Ectodermal cell (in vitro differentiated cells): ENCODE measurements at regions not wholly inside any gene's neighbourhood (a gene's known extent, or its start where the extent isn't known, plus 50 kb on each side); places are given as distances from the start of the nearest gene placed in this dataset.

Experiments
- H3K27ac ChIP-seq: 2 replicates; pipeline ENCODE4 v1.7.0; 2013; ENCODE audit warnings: mild to moderate bottlenecking, low read depth, low read length; ENCODE audit not compliant: insufficient read depth, poor library complexity, severe bottlenecking
- H3K27me3 ChIP-seq: 2 replicates; pipeline ENCODE4 v1.7.0; 2013; ENCODE audit warnings: mild to moderate bottlenecking, low read length; ENCODE audit not compliant: insufficient read depth, control insufficient read depth, poor library complexity, severe bottlenecking
- H3K36me3 ChIP-seq: one replicate; pipeline ENCODE4 v1.7.0; 2013; ENCODE audit warnings: low read length; ENCODE audit not compliant: control insufficient read depth, insufficient read depth
- H3K4me1 ChIP-seq: one replicate; pipeline ENCODE4 v1.7.0; 2013; ENCODE audit warnings: low read length; ENCODE audit not compliant: control insufficient read depth, insufficient read depth
- H3K4me3 ChIP-seq: 2 replicates; pipeline ENCODE4 v1.7.0; 2013; ENCODE audit warnings: low read depth, low read length, control low read depth; ENCODE audit not compliant: insufficient read depth
- H3K9me3 ChIP-seq: 2 replicates; pipeline ENCODE4 v1.7.0; 2013; ENCODE audit warnings: mild to moderate bottlenecking, low read length, moderate library complexity; ENCODE audit not compliant: control insufficient read depth
- WGBS, 2 experiments: methylation state at CpG; one replicate each; pipeline ENCODE4 v1.1.7; 2013; ENCODE audit warnings: missing lambda C conversion rate in 2 of 2; 5-methylcytosine and 5-hydroxymethylcytosine counted together

- H3K27me3 ChIP-seq, result no peaks in the 10 kb centered on the region
- H3K27ac ChIP-seq, result no peak overlapping the region
- no peaks in the 10 kb centered on the region for H3K36me3 ChIP-seq
- H3K4me1 ChIP-seq, result peaks cover 9% of the 10 kb centered on the region
- H3K9me3 ChIP-seq, result no peaks in the 10 kb centered on the region
- H3K4me3 ChIP-seq, result no peak overlapping the region
- 23 to 33% methylated on average over 1 of the region's 3 CpGs for WGBS, 2 experiments
Measured at GRCh38 chr3:187618722-187619121, 51.5 kb downstream of the SST start.

- H3K27ac ChIP-seq, result no peak overlapping the region
- no peaks in the 10 kb centered on the region for H3K27me3 ChIP-seq
- WGBS, 2 experiments, result 87 to 91% methylated on average over 8 of the region's 8 CpGs
- H3K4me1 ChIP-seq, result peaks cover 9% of the 10 kb centered on the region
- H3K4me3 ChIP-seq, result no peak overlapping the region
- H3K9me3 ChIP-seq, result no peaks in the 10 kb centered on the region
- H3K36me3 ChIP-seq, result no peaks in the 10 kb centered on the region
Measured at GRCh38 chr3:187617213-187617612, 53.0 kb downstream of the SST start.

GRCh38 chr3:187616307-187616972 lies 53.8 kb downstream of the SST start:
- Histone ChIP-seq H3K4me1 (peaks cover 9% of the 10 kb centered on the region), H3K27me3 (no peaks in the 10 kb centered on the region), H3K4me3 (no peak overlapping the region), H3K9me3 (no peaks in the 10 kb centered on the region), H3K36me3 (no peaks in the 10 kb centered on the region), H3K27ac (no peak overlapping the region)
- 63 to 100% methylated on average over 1 to 3 of the region's 4 CpGs for WGBS, 2 experiments

- no peaks in the 10 kb centered on the region for H3K36me3 ChIP-seq
- H3K4me1 ChIP-seq, result peaks cover 9% of the 10 kb centered on the region
- no peaks in the 10 kb centered on the region for H3K9me3 ChIP-seq
- WGBS, 2 experiments, result 92 to 99% methylated on average over 3 of the region's 3 CpGs
- no peak overlapping the region for H3K27ac ChIP-seq
- no peaks in the 10 kb centered on the region for H3K27me3 ChIP-seq
- H3K4me3 ChIP-seq, result no peak overlapping the region
Measured at GRCh38 chr3:187615630-187616029, 54.6 kb downstream of the SST start.

GRCh38 chr3:187612656-187613055 lies 57.5 kb downstream of the SST start:
- Histone ChIP-seq H3K4me3 (no peak overlapping the region), H3K9me3 (no peaks in the 10 kb centered on the region), H3K4me1 (no peaks in the 10 kb centered on the region), H3K27ac (no peak overlapping the region), H3K36me3 (no peaks in the 10 kb centered on the region), H3K27me3 (no peaks in the 10 kb centered on the region)
- WGBS, 2 experiments, result 86% methylated on average over 1 of the region's 1 CpG

- H3K27ac ChIP-seq, result no peak overlapping the region
- WGBS, 2 experiments, result 78 to 91% methylated on average over 1 of the region's 1 CpG
Measured at GRCh38 chr3:187610981-187611511, 59.1 kb downstream of the SST start.

GRCh38 chr3:187594272-187594671 lies 75.9 kb downstream of the SST start:
- no peak overlapping the region for H3K4me3 ChIP-seq
- H3K36me3 ChIP-seq, result no peaks in the 10 kb centered on the region
- no peaks in the 10 kb centered on the region for H3K27me3 ChIP-seq
- H3K9me3 ChIP-seq, result no peaks in the 10 kb centered on the region
- peaks cover 5% of the 10 kb centered on the region for H3K4me1 ChIP-seq
- no peak overlapping the region for H3K27ac ChIP-seq
- WGBS, 2 experiments, result 38 to 45% methylated on average over 2 of the region's 2 CpGs

More at GRCh38 chr3:187610981-187611511, 59.1 kb downstream of the SST start:
- Histone ChIP-seq H3K9me3 (no peaks in the 10 kb centered on the region), H3K4me1 (no peaks in the 10 kb centered on the region), H3K36me3 (no peaks in the 10 kb centered on the region), H3K4me3 (no peak overlapping the region), H3K27me3 (no peaks in the 10 kb centered on the region)

- Histone ChIP-seq H3K9me3 (no peaks in the 10 kb centered on the region), H3K27me3 (no peaks in the 10 kb centered on the region), H3K4me1 (peaks cover 5% of the 10 kb centered on the region), H3K4me3 (no peak overlapping the region), H3K27ac (no peak overlapping the region), H3K36me3 (no peaks in the 10 kb centered on the region)
- WGBS, 2 experiments, result 92 to 95% methylated on average over 5 of the region's 5 CpGs
Measured at GRCh38 chr3:187593451-187593850, 76.7 kb downstream of the SST start.

- Histone ChIP-seq H3K4me1 (peaks cover 5% of the 10 kb centered on the region), H3K27me3 (no peaks in the 10 kb centered on the region), H3K4me3 (no peak overlapping the region), H3K27ac (no peak overlapping the region), H3K36me3 (no peaks in the 10 kb centered on the region), H3K9me3 (no peaks in the 10 kb centered on the region)
- 24 to 27% methylated on average over 8 to 9 of the region's 10 CpGs for WGBS, 2 experiments
Measured at GRCh38 chr3:187590861-187591576, 79.2 kb downstream of the SST start.

GRCh38 chr3:187587076-187587475 lies 83.1 kb downstream of the SST start:
- H3K4me3 ChIP-seq, result no peak overlapping the region
- 92% methylated on average over 4 of the region's 4 CpGs for WGBS, 2 experiments

More at GRCh38 chr3:187587076-187587475, 83.1 kb downstream of the SST start:
- Histone ChIP-seq H3K27ac (no peak overlapping the region), H3K4me1 (peaks cover 5% of the 10 kb centered on the region), H3K9me3 (no peaks in the 10 kb centered on the region), H3K27me3 (no peaks in the 10 kb centered on the region), H3K36me3 (no peaks in the 10 kb centered on the region)
